NCI-H2029 (cell line): ENCODE measurements at regions not wholly inside any gene's neighbourhood (a gene's known extent, or its start where the extent isn't known, plus 50 kb on each side); places are given as distances from the start of the nearest gene placed in this dataset.

Experiments used
- DNase-seq: peaks from one replicate; lab custom pipeline; 2025; lab: John Stamatoyannopoulos, UW

GRCh38 chr2:8278709-8279354 lies 403.0 kb upstream of the ID2 start:
- no peak for DNase-seq

GRCh38 chr2:8279506-8279905 lies 402.4 kb upstream of the ID2 start:
- no peak for DNase-seq

GRCh38 chr2:8281234-8281633 lies 400.6 kb upstream of the ID2 start:
- DNase-seq, result no peak

DNA sequence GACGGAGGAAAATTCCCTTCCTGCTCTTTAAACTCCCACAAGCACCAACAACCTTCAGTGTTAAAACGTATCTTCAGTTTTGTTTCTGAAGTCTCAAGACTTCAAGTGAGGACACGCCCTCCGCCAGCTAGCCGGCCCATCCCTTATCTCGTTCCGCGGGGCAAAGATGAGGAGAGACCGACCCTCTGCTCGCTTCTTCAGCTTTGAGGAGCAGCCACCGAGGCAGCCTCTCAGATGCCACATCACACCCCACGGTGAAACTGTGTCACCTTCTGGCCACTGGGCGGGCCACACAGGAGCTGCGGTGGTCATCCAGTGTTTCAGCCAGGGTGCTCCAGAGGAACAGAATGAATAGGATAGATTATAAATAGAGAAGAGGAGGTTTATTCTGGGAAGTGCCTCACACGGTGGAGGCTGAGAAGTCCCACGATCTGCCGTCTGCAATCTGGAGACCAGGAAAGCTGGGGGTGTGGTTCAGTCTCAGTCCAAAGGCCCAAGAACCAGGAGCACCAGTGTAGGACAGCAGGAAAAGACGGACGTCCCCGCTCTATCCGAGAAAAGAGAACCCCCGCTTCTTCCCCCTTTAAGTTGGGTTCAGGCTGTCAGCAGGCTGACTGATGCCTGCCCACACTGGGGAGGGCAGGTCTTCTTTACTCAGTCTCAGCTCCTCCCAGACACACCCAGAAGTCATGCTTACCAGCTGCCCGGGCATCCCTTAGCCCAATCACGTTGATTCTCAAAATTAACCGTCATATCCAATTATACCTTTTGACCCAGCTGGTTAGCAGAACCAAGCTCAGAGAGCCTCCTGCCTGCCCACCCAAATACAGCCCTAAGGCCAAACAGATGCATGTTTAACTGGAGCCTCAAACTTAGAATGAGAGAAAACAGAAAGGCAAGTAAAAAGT lies 399.7 kb upstream of the ID2 start:
- no peak for DNase-seq

DNA sequence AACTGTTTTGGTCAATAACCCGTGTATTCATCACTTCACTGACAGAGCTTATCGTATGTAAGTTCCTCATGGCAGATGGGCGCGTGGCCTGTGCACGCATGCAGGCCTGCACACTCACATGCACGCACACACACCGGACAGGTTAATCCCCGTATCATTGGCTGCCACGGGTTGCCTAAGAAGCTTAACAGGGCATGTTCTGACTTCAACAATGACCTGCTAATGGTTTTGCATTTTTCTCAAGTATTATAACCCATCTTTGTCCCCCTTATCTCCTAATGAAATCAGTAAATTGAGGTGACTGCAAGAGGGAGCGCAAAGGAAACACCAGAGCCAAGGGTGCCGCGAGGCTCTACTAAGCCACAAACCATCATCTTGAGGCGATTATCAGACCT lies 399.0 kb upstream of the ID2 start:
- no peak for DNase-seq

- DNase-seq, result no peak
These were observed 396.8 kb upstream of the ID2 start for GRCh38 chr2:8285081-8285480.

GRCh38 chr2:8285898-8286297 lies 396.0 kb upstream of the ID2 start:
- no peak for DNase-seq

DNA sequence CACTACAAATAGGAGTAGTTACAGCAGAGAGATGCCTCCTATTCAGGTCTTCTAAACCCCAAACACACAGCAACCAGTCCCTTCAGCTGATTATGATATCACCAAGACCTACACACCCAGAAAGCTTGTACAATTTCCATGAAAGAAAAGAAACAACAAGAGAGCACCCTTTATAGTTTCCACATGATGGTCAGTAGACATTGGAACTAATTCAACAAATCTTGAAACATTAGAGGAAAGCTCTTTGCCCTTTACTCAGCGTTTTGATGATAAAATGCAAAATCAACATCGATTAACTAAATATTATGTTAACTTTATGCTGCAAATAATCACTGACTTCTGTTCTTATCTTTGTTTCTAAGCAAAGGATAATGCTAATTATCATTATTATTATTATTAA lies 393.6 kb upstream of the ID2 start:
- DNase-seq, result no peak

DNA sequence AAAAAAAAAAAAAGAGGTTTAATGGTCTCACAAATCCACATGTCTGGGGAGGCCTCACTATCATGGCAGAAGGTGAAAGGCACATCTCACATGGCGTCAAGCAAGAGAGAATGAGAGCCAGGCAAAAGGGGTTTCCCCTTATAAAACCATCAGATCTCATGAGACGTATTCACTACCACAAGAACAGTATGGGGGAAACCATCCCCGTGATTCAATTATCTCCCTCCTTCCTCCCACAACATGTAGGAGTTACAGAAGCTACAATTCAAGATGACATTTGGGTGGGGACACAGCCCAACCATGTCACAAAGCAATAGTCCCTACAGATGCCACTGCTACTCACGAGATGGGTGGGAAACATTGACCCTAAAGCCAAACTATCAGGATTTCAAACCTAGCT lies 392.7 kb upstream of the ID2 start:
- no peak for DNase-seq

- no peak for DNase-seq
These were observed 391.0 kb upstream of the ID2 start for GRCh38 chr2:8290771-8291352.

GRCh38 chr2:8296306-8296705 lies 385.6 kb upstream of the ID2 start:
- no peak for DNase-seq

DNA sequence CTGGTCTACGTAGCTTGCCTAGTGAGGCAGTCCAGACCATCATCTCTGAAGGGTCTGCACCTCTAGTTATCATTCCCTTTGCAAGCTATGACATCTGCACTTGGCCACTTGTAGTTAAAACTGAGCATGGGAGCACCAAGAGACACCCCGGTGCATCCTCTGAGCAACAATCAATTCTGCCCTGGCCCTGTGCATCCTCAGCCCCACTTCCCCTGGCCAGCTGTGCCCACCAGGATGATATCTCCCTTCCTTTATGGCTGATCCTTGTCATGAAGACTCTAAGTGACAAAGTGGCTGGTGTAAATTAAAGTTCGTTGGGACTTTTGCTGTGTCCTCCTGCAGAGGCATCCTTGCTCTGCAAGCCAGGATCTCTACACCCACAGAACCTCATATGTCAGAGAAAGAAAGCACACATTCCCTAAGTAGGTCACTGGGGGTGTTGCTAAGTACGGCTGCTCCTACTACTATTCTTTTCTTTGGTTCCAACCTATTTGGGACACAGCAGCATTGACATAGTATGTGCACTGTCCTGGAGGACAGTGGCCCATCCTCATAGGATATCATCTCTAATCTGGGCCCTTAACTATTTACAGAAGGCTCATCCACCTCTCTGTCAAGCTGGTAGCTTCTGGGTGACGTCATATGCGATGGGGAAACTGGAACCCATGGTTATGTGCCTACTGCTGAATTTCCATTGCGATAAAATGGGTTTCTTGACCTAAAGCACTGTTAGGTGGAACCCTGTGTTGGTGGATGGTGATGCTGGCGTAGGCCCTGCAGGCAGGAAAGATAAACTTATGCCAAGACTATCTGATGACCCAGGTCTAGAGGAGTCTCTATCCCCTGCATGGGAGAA lies 384.3 kb upstream of the ID2 start:
- DNase-seq, result no peak

DNA sequence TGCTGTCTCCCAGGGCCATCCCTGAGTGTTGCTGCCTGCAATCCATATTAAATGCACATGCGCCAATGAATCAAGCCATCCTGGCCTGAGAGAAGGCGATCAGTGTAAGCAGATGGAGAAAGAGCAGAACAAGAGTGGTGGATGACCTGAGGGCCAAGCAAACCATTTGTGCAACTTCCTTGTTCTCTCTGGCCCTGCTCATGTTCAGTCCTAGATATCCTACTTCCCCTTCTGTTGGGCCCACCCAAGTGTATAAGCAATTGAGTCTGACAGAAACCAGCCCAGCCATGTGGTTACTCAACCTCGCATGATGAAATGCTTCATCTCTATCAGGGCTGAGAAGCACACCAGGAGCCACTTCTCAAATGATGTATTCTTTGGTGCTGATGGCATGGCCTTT lies 383.1 kb upstream of the ID2 start:
- no peak for DNase-seq

DNA sequence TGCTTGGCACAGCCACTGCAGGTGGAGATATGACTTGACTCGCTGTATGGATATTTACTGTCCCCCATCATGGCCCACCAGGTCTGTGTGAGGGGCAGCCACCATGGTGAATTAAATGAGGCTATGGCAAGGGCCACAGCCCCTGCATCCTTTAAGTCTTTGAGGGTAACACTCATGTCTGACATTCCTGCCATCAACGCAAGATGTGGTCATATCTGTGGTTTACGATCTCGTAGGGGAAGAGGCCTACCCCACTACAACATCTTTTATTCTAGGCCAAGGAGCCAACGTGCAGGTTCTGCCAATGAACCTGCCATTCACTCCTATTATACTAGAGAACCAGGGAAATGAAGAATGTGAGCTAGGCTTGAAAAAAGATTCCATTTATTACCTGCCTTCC lies 381.6 kb upstream of the ID2 start:
- no peak for DNase-seq

GRCh38 chr2:8300905-8301304 lies 381.0 kb upstream of the ID2 start:
- DNase-seq, result no peak

GRCh38 chr2:8303322-8303832 lies 378.5 kb upstream of the ID2 start:
- no peak for DNase-seq

- no peak for DNase-seq
These were observed 376.8 kb upstream of the ID2 start for GRCh38 chr2:8304821-8305766.

DNA sequence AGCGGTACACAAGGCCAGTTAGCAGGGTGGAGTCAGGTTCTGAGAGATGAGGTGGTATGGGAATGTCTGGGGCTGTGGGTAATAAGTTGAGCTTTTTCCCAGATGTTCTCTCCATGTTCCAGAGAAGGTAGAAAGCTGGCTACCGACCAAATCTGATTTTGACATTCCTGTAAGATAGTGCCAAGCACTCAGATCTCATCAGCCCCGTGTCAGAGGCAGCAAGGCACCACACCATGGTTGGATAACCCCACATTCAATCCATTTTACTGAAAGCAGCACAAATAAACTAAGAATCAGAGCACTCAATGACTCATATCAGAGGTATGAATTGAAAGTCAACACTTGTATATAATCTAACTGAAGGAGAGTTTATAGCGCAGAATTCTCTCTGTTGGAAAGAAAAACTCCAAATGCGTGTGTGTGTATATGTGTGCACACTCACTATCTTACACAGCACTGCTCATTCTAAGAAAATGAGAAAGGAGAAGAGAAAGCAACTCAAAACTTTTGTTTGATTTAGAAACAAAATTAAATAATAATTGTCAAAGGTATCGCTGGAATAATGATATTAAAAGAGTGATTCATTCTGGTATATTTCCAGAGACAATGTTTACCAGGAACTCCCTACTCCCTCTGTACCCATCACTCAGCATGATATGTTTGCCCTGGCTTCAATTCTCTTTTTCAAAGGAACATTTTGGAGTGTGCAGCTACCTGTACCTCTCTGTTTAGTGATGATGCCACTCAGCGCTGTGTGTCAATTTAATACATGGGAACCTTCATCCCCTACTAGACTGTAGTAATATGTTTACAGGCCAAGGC lies 375.1 kb upstream of the ID2 start:
- DNase-seq, result no peak

GRCh38 chr2:8307606-8308180 lies 374.2 kb upstream of the ID2 start:
- no peak for DNase-seq

GRCh38 chr2:8309131-8309530 lies 372.7 kb upstream of the ID2 start:
- DNase-seq, result no peak
